PC-9 (cell line): ENCODE measurements at regions not wholly inside any gene's neighbourhood (a gene's known extent, or its start where the extent isn't known, plus 50 kb on each side); places are given as distances from the start of the nearest gene placed in this dataset.
A peak's percentile ranks its signal among the peaks of the same experiment; 100 is the strongest.
"Not testable (repeated sequence)": the region's sequence is repeated elsewhere in the genome, so short reads cannot be mapped to it uniquely, and the experiment has no call there.

Experiments used
- BruUV-seq: library from RNA; stranded (reverse); fragments of 400-500 nt; replicated peaks from 2 replicates; lab custom pipeline; 2021; lab: Mats Ljungman, UMichigan
- CTCF ChIA-PET: fragments of 300-600 bp; sonication (Branson Sonifier 250); formaldehyde crosslinking; loops from one replicate; lab custom pipeline; 2022; ENCODE audit warnings: antibody characterized with exemption; lab: Charles Lee
- POLR2A ChIA-PET: fragments of 300-600 bp; sonication (Branson Sonifier 250); formaldehyde crosslinking; loops from one replicate; lab custom pipeline; 2022; ENCODE audit warnings: antibody characterized with exemption; ENCODE audit not compliant: unreplicated experiment; lab: Charles Lee
- DNase-seq, 2 experiments: peaks; one replicate each; pipeline versions ENCODE4 v3.0.0 to v3.0.0-alpha.2; 2015 to 2022; ENCODE audit warnings: mixed read lengths in 1 of 2
- H2AFZ ChIP-seq: fragments of 200-600 bp; sonication (generic); 2 replicates; pipeline ENCODE4 v1.8.1; 2017; ENCODE audit warnings: antibody characterized with exemption
- H3F3A ChIP-seq: fragments of 200-600 bp; sonication (generic); 2 replicates; pipeline ENCODE4 v1.8.1; 2017; ENCODE audit warnings: antibody characterized with exemption, mild to moderate bottlenecking, low read depth; ENCODE audit not compliant: insufficient read depth
- H3K27ac ChIP-seq: fragments of 200-600 bp; sonication (generic); 2 replicates; pipeline ENCODE4 v1.6.1; 2016; ENCODE audit warnings: mixed run types
- H3K27me3 ChIP-seq: fragments of 200-600 bp; sonication (generic); 2 replicates; pipeline ENCODE4 v1.6.1; 2016; ENCODE audit warnings: low read depth, mixed run types; ENCODE audit not compliant: insufficient read depth
- H3K36me3 ChIP-seq: fragments of 200-600 bp; sonication (generic); 2 replicates; pipeline ENCODE4 v1.6.1; 2016; ENCODE audit warnings: low read depth, mixed run types
- H3K4me1 ChIP-seq: fragments of 200-600 bp; sonication (generic); replicated peaks from 2 replicates; pipeline ENCODE4 v1.6.1; 2016; ENCODE audit warnings: mixed run types; ENCODE audit not compliant: insufficient read depth
- H3K4me2 ChIP-seq: fragments of 200-600 bp; sonication (generic); 2 replicates; pipeline ENCODE4 v1.6.1; 2017; ENCODE audit warnings: mixed run types
- H3K4me3 ChIP-seq: fragments of 200-600 bp; sonication (generic); 2 replicates; pipeline ENCODE4 v1.6.1; 2016; ENCODE audit warnings: mixed run types
- H3K79me2 ChIP-seq: fragments of 200-600 bp; sonication (generic); 2 replicates; pipeline ENCODE4 v1.6.1; 2017; ENCODE audit warnings: low read depth, mixed run types
- H3K9me2 ChIP-seq: fragments of 200-600 bp; sonication (generic); 2 replicates; pipeline ENCODE4 v1.8.1; 2017; ENCODE audit warnings: mild to moderate bottlenecking; ENCODE audit not compliant: insufficient read depth
- H3K9me3 ChIP-seq: fragments of 200-600 bp; sonication (generic); 2 replicates; pipeline ENCODE4 v1.8.1; 2016; ENCODE audit warnings: low read depth; ENCODE audit not compliant: insufficient read depth
- H4K20me1 ChIP-seq: fragments of 200-600 bp; sonication (generic); 2 replicates; pipeline ENCODE4 v1.8.1; 2017; ENCODE audit not compliant: insufficient read depth
- EZH2 ChIP-seq: fragments of 200-600 bp; sonication (generic); IDR thresholded peaks from 2 replicates; pipeline ENCODE4 v1.8.0; 2017; ENCODE audit warnings: antibody characterized with exemption, low read depth
- intact Hi-C: fragments of 100-400 bp; cut with micrococcal nuclease; formaldehyde crosslinking; loops from one replicate; pipeline ENCODE4 v1.10.0; 2022; ENCODE audit not compliant: unreplicated experiment
- TF ChIP-seq, protein P1 (sequence below): fragments of 200-600 bp; sonication (generic); conservative IDR thresholded peaks from 2 replicates; pipeline ENCODE4 v1.6.1; 2017; ENCODE audit warnings: mixed run types, antibody characterized with exemption, mild to moderate bottlenecking, moderate library complexity

- BruUV-seq: no TSS peak
- no peaks in the 10 kb centered on the region for H3K9me3 ChIP-seq
- no peak overlapping the region for H3K4me3 ChIP-seq
- peak; percentile 12 to 55 for DNase-seq
- no peaks in the 10 kb centered on the region for H3F3A ChIP-seq
- peaks cover 6% of the 10 kb centered on the region for H3K4me1 ChIP-seq
- H3K27ac ChIP-seq: no peak overlapping the region
- ChIA-PET CTCF (no interaction called here), POLR2A (no interaction called here)
- H3K4me2 ChIP-seq: peak overlapping the region; percentile 15; the same call in 1 of the 2 replicates
- H3K9me2 ChIP-seq: no peaks in the 10 kb centered on the region
- no peaks in the 10 kb centered on the region for H3K79me2 ChIP-seq
- no peaks in the 10 kb centered on the region for H3K27me3 ChIP-seq
- no peak for TF ChIP-seq EZH2
- TF ChIP-seq, protein P1, sequence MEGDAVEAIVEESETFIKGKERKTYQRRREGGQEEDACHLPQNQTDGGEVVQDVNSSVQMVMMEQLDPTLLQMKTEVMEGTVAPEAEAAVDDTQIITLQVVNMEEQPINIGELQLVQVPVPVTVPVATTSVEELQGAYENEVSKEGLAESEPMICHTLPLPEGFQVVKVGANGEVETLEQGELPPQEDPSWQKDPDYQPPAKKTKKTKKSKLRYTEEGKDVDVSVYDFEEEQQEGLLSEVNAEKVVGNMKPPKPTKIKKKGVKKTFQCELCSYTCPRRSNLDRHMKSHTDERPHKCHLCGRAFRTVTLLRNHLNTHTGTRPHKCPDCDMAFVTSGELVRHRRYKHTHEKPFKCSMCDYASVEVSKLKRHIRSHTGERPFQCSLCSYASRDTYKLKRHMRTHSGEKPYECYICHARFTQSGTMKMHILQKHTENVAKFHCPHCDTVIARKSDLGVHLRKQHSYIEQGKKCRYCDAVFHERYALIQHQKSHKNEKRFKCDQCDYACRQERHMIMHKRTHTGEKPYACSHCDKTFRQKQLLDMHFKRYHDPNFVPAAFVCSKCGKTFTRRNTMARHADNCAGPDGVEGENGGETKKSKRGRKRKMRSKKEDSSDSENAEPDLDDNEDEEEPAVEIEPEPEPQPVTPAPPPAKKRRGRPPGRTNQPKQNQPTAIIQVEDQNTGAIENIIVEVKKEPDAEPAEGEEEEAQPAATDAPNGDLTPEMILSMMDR: peak; percentile 71
- no peaks in the 10 kb centered on the region for H4K20me1 ChIP-seq
- H3K36me3 ChIP-seq: no peaks in the 10 kb centered on the region
- intact Hi-C loops: no loop called here
- no peak overlapping the region for H2AFZ ChIP-seq
Measured at GRCh38 chr1:108327534-108328466, 83.9 kb upstream of the NBPF4 start.

- DNase-seq: no peak
- no peak overlapping the region for H3K4me2 ChIP-seq
- no peak overlapping the region for H3K4me3 ChIP-seq
- H3K9me2 ChIP-seq: no peaks in the 10 kb centered on the region
- ChIA-PET POLR2A (no interaction called here), CTCF (no interaction called here)
- intact Hi-C loops: no loop called here
- peaks cover 9% of the 10 kb centered on the region; the same call in 1 of the 2 replicates for H3F3A ChIP-seq
- no peak overlapping the region for H3K27ac ChIP-seq
- no peaks in the 10 kb centered on the region for H3K79me2 ChIP-seq
- BruUV-seq: no TSS peak
- no peak overlapping the region for H2AFZ ChIP-seq
- no peaks in the 10 kb centered on the region for H3K9me3 ChIP-seq
- no peaks in the 10 kb centered on the region for H3K27me3 ChIP-seq
- no peaks in the 10 kb centered on the region for H4K20me1 ChIP-seq
- no peaks in the 10 kb centered on the region for H3K36me3 ChIP-seq
- H3K4me1 ChIP-seq: 0 out of 2 replicates have a peak, but pooled peaks cover 5% of the 10 kb centered on the region
- TF ChIP-seq, protein P1: no peak
- no peak for TF ChIP-seq EZH2
Measured at GRCh38 chr1:108345776-108346531, 102.1 kb upstream of the NBPF4 start.

DNA sequence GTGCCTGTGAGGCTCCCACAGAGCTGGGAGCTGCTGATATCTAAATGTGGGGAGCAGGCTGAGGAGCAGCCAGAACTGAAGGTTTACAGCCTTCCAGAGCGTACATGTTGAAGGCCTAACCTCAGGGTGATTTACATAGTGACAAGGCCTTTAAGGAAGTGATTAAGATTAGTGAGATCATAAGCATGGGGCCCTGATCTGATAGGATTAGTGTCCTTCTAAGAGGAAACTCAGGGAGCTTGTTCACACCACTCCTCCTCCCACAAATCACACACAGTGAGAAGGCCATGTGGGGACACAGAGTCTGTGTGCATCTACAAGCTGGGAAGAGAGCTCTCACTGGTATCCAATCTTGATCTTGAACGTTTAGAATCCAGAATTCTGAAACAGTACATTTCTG, 92.3 kb upstream of the NBPF6 start:
- Histone ChIP-seq H2AFZ (0 out of 2 replicates have a peak overlapping the region, but pooled peaks have one; percentile 40), H3K36me3 (no peaks in the 10 kb centered on the region), H3K9me2 (no peaks in the 10 kb centered on the region), H3K4me2 (no peak overlapping the region), H3F3A (no peaks in the 10 kb centered on the region), H3K9me3 (no peaks in the 10 kb centered on the region; the same call in 1 of the 2 replicates), H3K4me1 (no peaks in the 10 kb centered on the region), H3K27ac (no peak overlapping the region), H3K4me3 (no peak overlapping the region), H4K20me1 (no peaks in the 10 kb centered on the region), H3K27me3 (no peaks in the 10 kb centered on the region), H3K79me2 (no peaks in the 10 kb centered on the region)
- POLR2A ChIA-PET: no interaction called here
- TF ChIP-seq, protein P1: no peak
- no peak for TF ChIP-seq EZH2
- no peak for DNase-seq
- CTCF ChIA-PET: no interaction called here
- no TSS peak for BruUV-seq
- intact Hi-C loops: no loop called here

DNA sequence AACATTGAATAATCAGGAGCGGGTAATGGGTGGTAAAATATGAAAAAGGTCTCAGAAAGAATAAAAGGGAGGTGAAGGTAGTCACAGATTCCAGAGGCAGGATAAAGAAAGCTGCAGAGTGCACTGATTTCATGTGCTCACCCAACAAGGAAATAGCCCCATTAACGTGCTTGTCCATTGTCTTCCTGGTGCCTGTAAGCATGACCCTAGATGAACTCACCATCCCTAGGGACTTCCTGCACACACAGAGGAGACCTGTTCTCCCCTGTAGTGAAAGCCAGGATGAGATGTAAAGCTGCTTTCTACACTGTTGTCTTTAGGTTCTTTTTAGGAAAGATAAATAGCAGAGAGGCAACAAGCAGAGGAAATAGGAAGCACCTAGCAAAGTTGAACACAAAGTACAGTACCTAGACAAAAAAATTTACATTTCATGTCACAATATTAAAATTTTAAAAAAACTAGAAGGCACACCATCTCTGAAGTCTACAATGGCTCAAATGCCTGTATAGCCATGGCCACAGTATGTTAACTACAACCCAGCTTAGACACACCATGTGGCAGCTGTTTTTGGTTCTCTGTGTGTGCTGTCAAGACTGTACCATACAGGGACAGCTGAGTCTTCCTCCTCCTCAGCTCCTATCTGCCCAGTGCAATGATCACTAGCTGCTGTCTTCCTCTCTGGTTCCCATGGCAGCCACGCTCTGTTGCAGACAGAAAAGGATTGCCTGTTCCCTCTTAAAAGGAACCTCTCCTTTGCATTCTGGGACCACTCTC, 69.9 kb upstream of the NBPF6 start:
- POLR2A ChIA-PET, H3K4me2 ChIP-seq, H3K36me3 ChIP-seq, H3K79me2 ChIP-seq, H3K9me3 ChIP-seq, H2AFZ ChIP-seq, DNase-seq, H4K20me1 ChIP-seq, H3F3A ChIP-seq, H3K9me2 ChIP-seq, H3K27ac ChIP-seq, intact Hi-C loops, BruUV-seq, H3K4me3 ChIP-seq, H3K4me1 ChIP-seq, H3K27me3 ChIP-seq, CTCF ChIA-PET: not testable (repeated sequence)
